SU-DHL-6 (cell line): ENCODE measurements at regions not wholly inside any gene's neighbourhood (a gene's known extent, or its start where the extent isn't known, plus 50 kb on each side); places are given as distances from the start of the nearest gene placed in this dataset.

Experiments used
- EZH2phosphoT487 ChIP-seq: fragments of 200-600 bp; sonication (generic), shearing (Covaris generic); conservative IDR thresholded peaks from 2 replicates; pipeline ENCODE4 v1.6.1; 2018; ENCODE audit warnings: mild to moderate bottlenecking, antibody characterized with exemption, low read length, moderate library complexity, mixed read lengths
- TF ChIP-seq, protein P1 (sequence below): fragments of 200-600 bp; sonication (generic); IDR thresholded peaks from one replicate; pipeline ENCODE4 v1.5.1; 2017; ENCODE audit warnings: antibody characterized with exemption, mild to moderate bottlenecking, low read length, moderate library complexity; ENCODE audit not compliant: insufficient read depth, poor library complexity, severe bottlenecking

GRCh38 chr6:112415366-112415765 is 68.2 kb downstream of the RFPL4B start:
- TF ChIP-seq, protein P1, sequence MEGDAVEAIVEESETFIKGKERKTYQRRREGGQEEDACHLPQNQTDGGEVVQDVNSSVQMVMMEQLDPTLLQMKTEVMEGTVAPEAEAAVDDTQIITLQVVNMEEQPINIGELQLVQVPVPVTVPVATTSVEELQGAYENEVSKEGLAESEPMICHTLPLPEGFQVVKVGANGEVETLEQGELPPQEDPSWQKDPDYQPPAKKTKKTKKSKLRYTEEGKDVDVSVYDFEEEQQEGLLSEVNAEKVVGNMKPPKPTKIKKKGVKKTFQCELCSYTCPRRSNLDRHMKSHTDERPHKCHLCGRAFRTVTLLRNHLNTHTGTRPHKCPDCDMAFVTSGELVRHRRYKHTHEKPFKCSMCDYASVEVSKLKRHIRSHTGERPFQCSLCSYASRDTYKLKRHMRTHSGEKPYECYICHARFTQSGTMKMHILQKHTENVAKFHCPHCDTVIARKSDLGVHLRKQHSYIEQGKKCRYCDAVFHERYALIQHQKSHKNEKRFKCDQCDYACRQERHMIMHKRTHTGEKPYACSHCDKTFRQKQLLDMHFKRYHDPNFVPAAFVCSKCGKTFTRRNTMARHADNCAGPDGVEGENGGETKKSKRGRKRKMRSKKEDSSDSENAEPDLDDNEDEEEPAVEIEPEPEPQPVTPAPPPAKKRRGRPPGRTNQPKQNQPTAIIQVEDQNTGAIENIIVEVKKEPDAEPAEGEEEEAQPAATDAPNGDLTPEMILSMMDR = no peak
- no peak for TF ChIP-seq EZH2phosphoT487
